Trophoblast cell (in vitro differentiated cells and primary cell): ENCODE measurements at regions not wholly inside any gene's neighbourhood (a gene's known extent, or its start where the extent isn't known, plus 50 kb on each side); places are given as distances from the start of the nearest gene placed in this dataset.

Experiments
- DNase-seq, 2 donors: peaks; one replicate each; pipeline ENCODE4 v3.0.0-alpha.2; 2016
- H2AFZ ChIP-seq: 2 replicates; pipeline ENCODE4 v1.6.1; 2013; ENCODE audit warnings: low read length, moderate library complexity, mild to moderate bottlenecking; ENCODE audit not compliant: insufficient read depth, poor library complexity
- H2AK5ac ChIP-seq: 2 replicates; pipeline ENCODE4 v1.6.1; 2013; ENCODE audit warnings: mild to moderate bottlenecking, low read length
- H2BK120ac ChIP-seq: 2 replicates; pipeline ENCODE4 v1.6.1; 2013; ENCODE audit warnings: low read length, mild to moderate bottlenecking, moderate library complexity; ENCODE audit not compliant: insufficient read depth, poor library complexity
- H2BK12ac ChIP-seq: 2 replicates; pipeline ENCODE4 v1.6.1; 2013; ENCODE audit warnings: mild to moderate bottlenecking, low read length, moderate library complexity
- H2BK5ac ChIP-seq: 2 replicates; pipeline ENCODE4 v1.6.1; 2013; ENCODE audit warnings: low read length, low read depth, moderate library complexity, mild to moderate bottlenecking; ENCODE audit not compliant: poor library complexity
- H3K14ac ChIP-seq: 2 replicates; pipeline ENCODE4 v1.6.1; 2013; ENCODE audit warnings: mild to moderate bottlenecking, low read length
- H3K18ac ChIP-seq: 2 replicates; pipeline ENCODE4 v1.6.1; 2013; ENCODE audit warnings: mild to moderate bottlenecking, low read length
- H3K23ac ChIP-seq: 2 replicates; pipeline ENCODE4 v1.6.1; 2013; ENCODE audit warnings: low read length
- H3K27ac ChIP-seq: 2 replicates; pipeline ENCODE4 v1.5.1; 2013; ENCODE audit warnings: low read depth, mild to moderate bottlenecking, inconsistent platforms, low read length, moderate library complexity
- H3K27me3 ChIP-seq: 2 replicates; pipeline ENCODE4 v1.6.1; 2013; ENCODE audit warnings: inconsistent platforms, mild to moderate bottlenecking, low read length, moderate library complexity; ENCODE audit not compliant: insufficient read depth
- H3K36me3 ChIP-seq, 2 experiments: 1 replicate in 1 of 2; 2 replicates in 1 of 2; pipeline ENCODE4 v1.6.1; 2013; ENCODE audit warnings: low read length in 2 of 2, mild to moderate bottlenecking in 2 of 2, moderate library complexity in 1 of 2; ENCODE audit not compliant: insufficient read depth in 2 of 2, control insufficient read depth in 1 of 2
- H3K4ac ChIP-seq: 2 replicates; pipeline ENCODE4 v1.6.1; 2013; ENCODE audit warnings: low read depth, mild to moderate bottlenecking, low read length, moderate library complexity
- H3K4me1 ChIP-seq, 2 experiments: 1 replicate in 1 of 2; 2 replicates in 1 of 2; pipeline ENCODE4 v1.6.1; 2013; ENCODE audit warnings: low read length in 2 of 2, mild to moderate bottlenecking in 2 of 2, moderate library complexity in 1 of 2; ENCODE audit not compliant: insufficient read depth in 2 of 2, control insufficient read depth in 1 of 2
- H3K4me2 ChIP-seq: 2 replicates; pipeline ENCODE4 v1.6.1; 2013; ENCODE audit warnings: inconsistent platforms, mild to moderate bottlenecking, low read length, moderate library complexity
- H3K4me3 ChIP-seq: 2 replicates; pipeline ENCODE4 v1.5.1; 2013; ENCODE audit warnings: mild to moderate bottlenecking, low read depth, low read length, inconsistent platforms
- H3K79me1 ChIP-seq: one replicate; pipeline ENCODE4 v1.6.1; 2013; ENCODE audit warnings: low read length
- H3K79me2 ChIP-seq: 2 replicates; pipeline ENCODE4 v1.6.1; 2013; ENCODE audit warnings: low read length, mild to moderate bottlenecking; ENCODE audit not compliant: control insufficient read depth, insufficient read depth, poor library complexity
- H3K9ac ChIP-seq: 2 replicates; pipeline ENCODE4 v1.6.1; 2013; ENCODE audit warnings: mild to moderate bottlenecking, low read length
- H3K9me3 ChIP-seq: 2 replicates; pipeline ENCODE4 v1.6.1; 2013; ENCODE audit warnings: low read depth, mild to moderate bottlenecking, control low read depth, inconsistent platforms, low read length; ENCODE audit not compliant: insufficient read depth
- H4K12ac ChIP-seq: 2 replicates; pipeline ENCODE4 v1.6.1; 2013; ENCODE audit warnings: low read depth, mild to moderate bottlenecking, low read length, moderate library complexity
- H4K8ac ChIP-seq: 2 replicates; pipeline ENCODE4 v1.6.1; 2013; ENCODE audit warnings: low read depth, mild to moderate bottlenecking, low read length, moderate library complexity
- H4K91ac ChIP-seq: one replicate; pipeline ENCODE4 v1.6.1; 2013; ENCODE audit warnings: low read depth, mild to moderate bottlenecking, low read length, moderate library complexity
- WGBS: extraction: QIAGEN DNeasy Blood & Tissue Kit; methylation state at CpG from one replicate; pipeline ENCODE4 v1.1.7; 2013; ENCODE audit warnings: missing lambda C conversion rate; ENCODE audit not compliant: insufficient read length, insufficient coverage; ENCODE audit errors: extremely low coverage; 5-methylcytosine and 5-hydroxymethylcytosine counted together

DNA sequence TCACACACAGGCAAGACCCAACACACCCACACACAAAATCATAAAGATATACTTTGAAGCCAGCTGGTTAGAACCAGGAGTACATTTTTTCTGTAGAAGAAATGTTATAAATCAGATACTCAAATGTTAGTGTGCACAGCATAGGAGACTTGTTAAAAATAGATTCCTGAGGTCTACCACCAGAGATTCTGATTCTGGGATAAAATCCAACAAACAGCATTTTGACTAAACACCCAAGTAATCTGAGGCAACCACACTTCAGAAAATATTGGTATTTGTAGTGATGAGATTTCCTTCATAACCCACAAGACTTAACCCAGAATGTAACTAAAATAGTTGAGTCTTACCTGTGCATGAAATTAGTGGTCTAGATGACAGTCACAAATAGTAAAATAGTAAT, 301.8 kb downstream of the HNRNPD start:
- no peak for DNase-seq
- no peak overlapping the region for H4K8ac ChIP-seq
- no peak overlapping the region for H3K23ac ChIP-seq
- H2AK5ac ChIP-seq, result no peak overlapping the region
- H4K91ac ChIP-seq, result no peak overlapping the region
- H3K9me3 ChIP-seq, result no peaks in the 10 kb centered on the region
- H3K4me2 ChIP-seq, result no peak overlapping the region
- no peaks in the 10 kb centered on the region for H3K79me2 ChIP-seq
- H2BK5ac ChIP-seq, result no peak overlapping the region
- no peak overlapping the region for H2BK120ac ChIP-seq
- H3K79me1 ChIP-seq, result no peaks in the 10 kb centered on the region
- no peak overlapping the region for H4K12ac ChIP-seq
- no peak overlapping the region for H3K27ac ChIP-seq
- no peak overlapping the region for H3K4ac ChIP-seq
- no peak overlapping the region for H3K9ac ChIP-seq
- H3K14ac ChIP-seq, result no peak overlapping the region
- no peak overlapping the region for H3K18ac ChIP-seq
- H3K4me1 ChIP-seq, result no peaks in the 10 kb centered on the region
- H2AFZ ChIP-seq, result no peak overlapping the region
- H3K36me3 ChIP-seq, result no peaks in the 10 kb centered on the region
- no peak overlapping the region for H2BK12ac ChIP-seq
- no peak overlapping the region for H3K4me3 ChIP-seq
- no peaks in the 10 kb centered on the region for H3K27me3 ChIP-seq

DNA sequence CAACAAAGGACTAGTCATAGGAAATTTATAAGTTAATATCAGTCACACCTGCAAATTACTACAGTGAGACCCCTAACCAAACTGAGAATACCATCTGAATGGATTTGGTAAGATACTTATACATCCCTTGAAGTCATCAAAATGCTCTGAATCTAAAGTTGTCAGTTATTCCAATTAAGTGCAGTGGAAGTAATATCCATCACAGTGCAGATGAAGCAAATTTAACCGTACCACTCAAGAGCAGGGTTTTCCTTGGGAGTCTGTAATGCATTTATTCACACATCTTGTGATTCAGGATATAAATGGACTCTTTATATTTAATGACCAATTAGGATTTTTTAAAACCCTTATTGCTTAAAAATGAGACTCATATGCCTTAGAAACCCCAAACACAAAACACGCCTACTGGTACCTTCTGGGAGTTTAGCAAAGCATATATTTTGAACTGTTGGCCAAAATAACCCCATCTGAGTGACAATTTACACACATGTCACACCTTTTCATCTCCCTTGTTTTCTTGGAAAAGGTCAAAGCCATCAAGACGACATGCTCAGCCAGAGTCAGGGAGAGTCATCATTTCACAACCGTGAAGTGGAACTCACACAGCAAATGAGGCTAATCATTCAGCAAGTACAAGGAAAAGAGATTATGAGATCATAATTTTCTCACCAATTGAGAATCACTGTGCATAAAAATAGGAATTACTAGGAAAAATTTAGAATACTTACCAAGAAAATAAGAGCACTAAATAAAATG, 303.7 kb downstream of the HNRNPD start:
- no peak overlapping the region for H2BK120ac ChIP-seq
- H3K4ac ChIP-seq, result no peak overlapping the region
- no peak overlapping the region for H2BK5ac ChIP-seq
- H3K27me3 ChIP-seq, result no peaks in the 10 kb centered on the region
- H2BK12ac ChIP-seq, result no peak overlapping the region
- no peak overlapping the region for H4K91ac ChIP-seq
- no peaks in the 10 kb centered on the region for H3K79me2 ChIP-seq
- H3K79me1 ChIP-seq, result no peaks in the 10 kb centered on the region
- H2AK5ac ChIP-seq, result no peak overlapping the region
- WGBS, result no CpG with 5 or more reads among the region's 4 CpGs
- H3K4me1 ChIP-seq, result no peaks in the 10 kb centered on the region
- no peak overlapping the region for H3K27ac ChIP-seq
- no peak overlapping the region for H3K18ac ChIP-seq
- H4K12ac ChIP-seq, result no peak overlapping the region
- no peaks in the 10 kb centered on the region for H3K36me3 ChIP-seq
- H3K4me2 ChIP-seq, result no peak overlapping the region
- no peak overlapping the region for H3K4me3 ChIP-seq
- no peaks in the 10 kb centered on the region for H3K9me3 ChIP-seq
- no peak overlapping the region for H2AFZ ChIP-seq
- H4K8ac ChIP-seq, result no peak overlapping the region
- no peak overlapping the region for H3K23ac ChIP-seq
- no peak for DNase-seq
- H3K9ac ChIP-seq, result no peak overlapping the region
- no peak overlapping the region for H3K14ac ChIP-seq

DNA sequence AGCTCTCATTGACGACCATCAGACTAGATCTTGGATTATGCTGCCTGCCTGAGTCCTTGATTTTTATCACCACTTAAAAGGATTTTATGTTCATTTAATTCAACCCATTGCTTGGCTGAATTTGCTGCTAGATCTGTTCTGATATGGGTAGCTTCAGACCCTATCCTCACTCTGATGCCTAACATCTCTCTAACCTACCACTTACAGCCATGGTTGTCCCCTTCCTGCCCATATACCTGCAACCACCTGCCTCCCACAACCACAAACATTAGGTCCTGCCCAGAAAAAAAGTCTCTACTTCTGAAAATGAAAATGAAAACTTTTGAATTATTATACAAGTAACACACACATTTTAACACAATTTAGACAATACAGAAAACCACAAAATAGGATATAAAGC, 310.8 kb downstream of the HNRNPD start:
- Histone ChIP-seq H3K4me3 (no peak overlapping the region), H3K4ac (no peak overlapping the region), H3K4me2 (no peak overlapping the region)

DNA sequence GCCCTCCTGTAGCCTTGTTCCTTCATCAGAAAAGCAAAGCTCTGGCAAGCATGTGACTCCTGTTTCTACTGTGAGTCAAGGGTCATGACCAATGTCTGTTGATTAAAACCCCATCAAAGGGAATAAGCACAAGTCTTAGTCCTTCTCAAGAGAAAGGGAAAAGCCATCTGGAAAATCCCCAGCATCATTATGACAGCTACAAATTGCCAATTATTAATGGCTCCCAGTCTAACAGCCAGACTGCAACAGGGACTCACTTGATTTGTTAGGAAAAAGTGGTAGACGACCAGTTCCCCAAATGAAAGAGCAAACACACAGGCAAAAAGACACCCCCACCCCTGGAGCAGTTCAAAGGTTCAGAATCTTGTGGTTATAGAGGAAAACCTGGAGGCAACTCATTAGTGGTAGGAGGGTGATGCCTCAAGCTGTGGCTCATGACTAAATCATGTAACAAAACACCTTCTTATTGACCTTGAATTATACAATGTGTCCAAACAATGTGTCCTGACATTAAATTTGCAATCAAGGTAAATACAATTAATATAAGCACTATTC, 315.7 kb downstream of the HNRNPD start:
- H3K4me1 ChIP-seq, result no peaks in the 10 kb centered on the region
- no peak overlapping the region for H2BK5ac ChIP-seq
- H3K23ac ChIP-seq, result no peak overlapping the region
- H2AFZ ChIP-seq, result no peak overlapping the region
- no peak overlapping the region for H2AK5ac ChIP-seq
- no peak overlapping the region for H3K9ac ChIP-seq
- no peak overlapping the region for H2BK120ac ChIP-seq
- H3K27me3 ChIP-seq, result no peaks in the 10 kb centered on the region
- H3K9me3 ChIP-seq, result no peaks in the 10 kb centered on the region
- no peak overlapping the region for H3K18ac ChIP-seq
- H4K91ac ChIP-seq, result no peak overlapping the region
- whole genome bisulfite sequencing, result no CpG with 5 or more reads among the region's 1 CpG
- H3K4me2 ChIP-seq, result no peak overlapping the region
- DNase-seq, result no peak
- no peak overlapping the region for H3K4me3 ChIP-seq
- no peaks in the 10 kb centered on the region for H3K79me1 ChIP-seq
- H3K4ac ChIP-seq, result no peak overlapping the region
- no peak overlapping the region for H4K12ac ChIP-seq
- H2BK12ac ChIP-seq, result no peak overlapping the region
- no peak overlapping the region for H3K14ac ChIP-seq
- no peaks in the 10 kb centered on the region for H3K36me3 ChIP-seq
- H3K79me2 ChIP-seq, result no peaks in the 10 kb centered on the region
- H4K8ac ChIP-seq, result no peak overlapping the region
- no peak overlapping the region for H3K27ac ChIP-seq

More for the DNA sequence above, 310.8 kb downstream of the HNRNPD start:
- Histone ChIP-seq H3K27ac (no peak overlapping the region), H3K14ac (no peak overlapping the region), H3K18ac (no peak overlapping the region), H4K12ac (no peak overlapping the region), H3K36me3 (no peaks in the 10 kb centered on the region), H2AK5ac (no peak overlapping the region), H2BK5ac (no peak overlapping the region), H3K27me3 (no peaks in the 10 kb centered on the region), H2BK120ac (no peak overlapping the region), H3K4me1 (no peaks in the 10 kb centered on the region), H3K9me3 (no peaks in the 10 kb centered on the region), H4K8ac (no peak overlapping the region), H3K79me1 (no peaks in the 10 kb centered on the region), H3K23ac (no peak overlapping the region), H3K9ac (no peak overlapping the region), H2BK12ac (no peak overlapping the region), H2AFZ (no peak overlapping the region), H4K91ac (no peak overlapping the region), H3K79me2 (no peaks in the 10 kb centered on the region)
- WGBS, result no CpG with 5 or more reads among the region's 1 CpG
- DNase-seq, result no peak
